ENCODE measurements at regions not wholly inside any gene's neighbourhood (a gene's known extent, or its start where the extent isn't known, plus 50 kb on each side); places are given as distances from the start of the nearest gene placed in this dataset.

DNA sequence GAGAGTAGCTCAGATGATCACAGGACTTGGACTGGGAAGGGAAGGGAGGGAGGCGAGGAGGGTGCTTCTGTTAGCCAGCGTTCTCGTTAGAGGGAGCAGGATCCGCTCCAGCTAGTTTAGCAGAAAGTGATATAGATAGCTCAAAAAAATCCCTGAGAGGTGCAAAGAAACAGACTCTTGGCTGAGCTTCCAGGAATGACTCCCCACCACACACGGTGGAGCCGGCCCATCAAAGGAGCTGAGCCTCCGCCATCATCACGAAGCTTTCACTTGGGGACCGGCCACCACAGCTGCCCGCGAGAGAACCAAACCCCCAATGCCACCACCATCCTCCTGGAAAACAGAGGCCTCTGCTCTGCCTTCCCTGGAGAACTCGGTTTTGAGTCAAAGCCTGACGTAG is 124.6 kb upstream of the BCL2L14 start:
- no peak for DNase-seq (ENCODE audit: extremely low read depth in 1 of 2, low read depth in 1 of 2)

DNA sequence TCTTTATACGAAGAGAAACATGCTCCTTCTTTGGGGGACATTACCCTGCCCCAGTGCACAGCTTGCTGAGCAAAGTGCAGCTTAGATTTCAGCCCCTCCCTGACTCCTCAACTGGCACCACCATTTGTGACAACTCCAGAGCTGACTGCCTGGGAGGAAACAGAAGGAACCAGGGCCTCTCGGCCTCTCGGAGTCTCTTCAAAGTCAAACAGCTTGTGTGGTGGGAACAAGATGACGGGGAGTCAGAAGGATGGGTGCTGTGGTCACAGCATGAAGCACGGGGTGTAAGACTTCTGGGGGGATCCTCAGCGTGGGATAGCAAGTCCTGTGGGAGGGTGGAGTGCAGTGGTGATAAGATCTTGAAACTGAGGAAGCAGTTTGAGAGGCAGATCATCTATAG is 123.5 kb upstream of the BCL2L14 start:
- DNase-seq (ENCODE audit: extremely low read depth in 1 of 2, low read depth in 1 of 2): no peak

DNA sequence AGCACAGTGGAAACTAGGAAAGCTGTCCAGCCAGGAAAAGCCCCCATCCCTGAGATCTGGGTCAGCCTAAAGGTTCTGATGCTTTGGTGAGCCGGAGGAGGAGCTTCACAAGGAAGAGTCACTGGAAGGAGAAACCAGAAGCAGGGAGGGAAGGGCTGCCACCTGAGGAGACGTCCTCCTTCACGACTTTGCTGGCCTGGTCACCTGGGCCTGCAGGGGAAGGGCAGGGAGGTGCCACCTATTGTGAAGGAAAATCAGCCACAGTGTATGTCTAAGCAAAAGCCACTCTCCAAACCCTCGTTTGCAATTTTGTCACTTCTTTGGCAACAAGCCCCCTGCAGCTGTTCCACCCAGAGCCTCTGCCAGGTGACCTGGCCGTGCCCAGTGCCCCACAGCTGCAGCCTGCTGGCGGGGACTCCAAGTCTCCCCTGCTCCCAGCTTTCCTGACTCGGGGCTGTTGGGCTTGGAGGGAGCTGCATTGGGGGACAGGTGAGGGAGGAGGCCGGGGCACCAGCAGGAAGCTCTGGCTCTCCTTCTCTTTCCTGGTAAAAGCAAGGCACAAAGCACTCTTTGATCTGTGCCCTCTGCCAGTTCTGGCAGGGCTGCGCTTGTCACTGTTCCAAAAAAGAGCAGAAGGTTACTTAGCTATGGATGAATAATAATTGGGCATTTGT is 120.9 kb upstream of the BCL2L14 start:
- DNase-seq (ENCODE audit: extremely low read depth in 1 of 2, low read depth in 1 of 2): no peak

DNA sequence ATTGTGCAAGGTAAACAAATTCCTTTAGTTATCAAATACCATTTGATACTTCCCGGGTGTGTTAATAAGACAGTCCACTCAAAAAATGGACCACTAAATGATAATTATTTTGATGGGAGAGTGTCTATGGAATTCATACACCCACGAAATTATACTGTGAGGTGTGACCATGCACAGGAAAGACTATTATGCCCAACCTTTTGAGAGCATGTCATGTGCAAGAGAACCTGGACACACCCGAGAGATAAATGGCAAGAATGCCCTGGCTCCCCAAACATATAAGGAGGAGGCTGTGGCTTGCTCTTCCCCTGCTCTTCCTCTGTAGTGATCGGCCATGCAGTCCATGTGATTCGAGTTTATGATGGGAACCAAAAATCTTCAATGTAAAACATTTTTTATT is 119.5 kb upstream of the BCL2L14 start:
- DNase-seq (ENCODE audit: extremely low read depth in 1 of 2, low read depth in 1 of 2): no peak

DNA sequence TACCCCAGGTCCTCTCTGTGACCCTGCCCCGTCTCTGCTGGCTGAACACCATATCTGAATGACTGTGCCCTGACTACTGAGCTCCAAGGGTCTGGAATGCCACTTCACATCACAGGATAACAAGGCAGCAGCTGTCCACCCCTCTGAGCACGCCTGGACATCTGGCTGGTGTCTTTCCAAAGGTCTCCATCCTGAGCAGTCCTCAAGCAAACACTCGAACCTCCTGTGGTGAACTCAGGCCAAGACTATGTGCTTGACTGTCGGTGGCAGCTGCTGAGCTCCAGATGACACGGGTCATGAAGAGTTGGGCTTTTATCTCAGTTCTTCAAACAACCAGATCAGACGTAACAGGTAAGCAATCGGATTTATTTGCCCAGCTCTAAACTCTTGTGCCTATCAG is 117.2 kb upstream of the BCL2L14 start:
- no peak for DNase-seq (ENCODE audit: extremely low read depth in 1 of 2, low read depth in 1 of 2)

DNA sequence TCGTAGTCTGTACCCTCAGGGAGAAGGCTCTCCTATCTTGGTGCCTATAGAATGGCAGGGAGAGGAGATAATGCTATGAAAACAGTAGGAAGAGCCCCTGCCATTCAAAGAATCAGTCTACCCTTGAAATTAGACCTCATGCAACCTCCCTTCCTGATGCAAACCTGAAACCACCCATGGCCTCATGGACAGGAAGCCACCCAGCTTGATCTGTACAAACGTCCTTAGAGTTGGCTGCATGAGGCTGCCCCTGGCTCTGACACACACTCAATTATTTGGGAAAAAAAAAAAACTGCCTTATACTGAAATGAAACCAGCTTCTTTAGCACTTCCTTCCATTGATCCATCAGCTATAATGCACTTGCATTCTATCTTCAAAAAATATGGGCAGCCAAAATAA is 116.6 kb upstream of the BCL2L14 start:
- no peak for DNase-seq (ENCODE audit: extremely low read depth in 1 of 2, low read depth in 1 of 2)

DNA sequence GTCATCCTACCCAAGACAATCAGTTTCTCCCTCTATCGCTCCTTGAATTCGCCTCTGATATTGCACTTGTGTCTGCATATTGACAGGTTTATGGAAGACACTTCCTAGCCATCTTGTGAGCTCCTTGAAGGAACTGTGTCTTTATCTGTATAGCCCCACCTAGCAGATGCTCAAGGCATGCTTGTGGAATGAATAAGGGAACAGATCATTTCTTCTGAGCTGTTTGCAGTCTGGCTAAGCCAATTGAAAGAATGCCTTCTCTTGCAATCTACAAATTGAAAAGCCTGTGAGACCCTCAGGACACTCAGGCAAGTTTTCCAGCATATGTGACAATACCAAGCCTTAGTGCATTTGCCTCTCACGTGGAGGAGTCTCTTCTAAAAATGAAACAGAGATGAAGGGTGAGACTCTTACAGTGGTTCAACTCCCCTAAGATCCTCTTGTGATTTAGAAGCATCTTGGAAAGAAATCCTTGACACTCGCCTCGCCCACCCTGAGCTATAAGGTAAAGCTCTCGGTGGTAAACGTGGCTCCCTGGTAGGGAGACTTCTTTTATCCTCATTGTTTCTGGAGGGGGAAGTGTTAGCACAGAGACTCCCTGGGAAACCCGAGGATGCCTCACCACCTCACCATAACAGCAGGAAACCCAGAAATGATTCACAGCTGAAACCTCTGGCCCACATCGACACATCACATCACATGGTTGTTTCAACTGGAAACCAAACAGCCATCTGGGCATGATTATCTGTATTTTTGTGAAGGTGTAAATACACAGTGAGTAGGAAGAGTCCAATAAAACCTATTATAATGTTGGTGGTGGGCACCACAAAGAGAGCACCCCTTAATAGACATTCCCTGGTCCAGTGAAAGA is 112.3 kb upstream of the BCL2L14 start:
- no peak for DNase-seq (ENCODE audit: extremely low read depth in 1 of 2, low read depth in 1 of 2)

DNA sequence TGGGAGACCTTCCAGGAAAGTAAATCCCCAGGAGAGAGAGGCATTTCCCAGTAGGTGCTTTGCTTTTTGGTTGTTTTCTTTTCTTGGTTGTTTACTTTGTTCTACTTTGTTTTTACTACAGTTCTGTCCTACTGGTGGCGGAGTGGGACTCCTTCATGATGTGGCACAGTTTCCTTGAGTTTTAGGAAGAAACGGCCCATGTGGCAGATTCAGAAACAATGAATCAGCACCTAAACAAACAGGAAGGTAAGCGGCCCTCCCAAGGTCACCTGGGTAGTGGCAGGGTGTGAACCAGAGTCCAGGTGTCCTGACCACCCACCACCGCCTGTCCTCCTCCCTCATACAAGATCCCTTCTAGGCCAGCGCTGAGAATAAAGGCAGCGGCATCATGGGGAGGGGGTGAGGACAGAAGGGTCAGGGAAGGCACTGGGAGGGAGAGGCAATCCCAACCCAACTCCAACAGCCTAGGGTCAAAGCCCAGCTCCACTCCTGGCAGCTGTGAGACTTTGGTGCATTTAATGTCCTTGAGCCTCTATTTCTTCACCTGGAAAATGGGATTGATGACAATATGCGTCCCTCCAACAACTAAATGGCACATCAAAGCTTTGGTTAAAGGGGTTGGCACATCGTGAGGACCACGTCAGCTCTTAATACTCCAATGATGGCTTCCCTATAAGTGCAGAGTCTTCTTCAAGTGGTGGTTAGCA is 111.5 kb upstream of the BCL2L14 start:
- no peak for DNase-seq (ENCODE audit: extremely low read depth in 1 of 2, low read depth in 1 of 2)

DNA sequence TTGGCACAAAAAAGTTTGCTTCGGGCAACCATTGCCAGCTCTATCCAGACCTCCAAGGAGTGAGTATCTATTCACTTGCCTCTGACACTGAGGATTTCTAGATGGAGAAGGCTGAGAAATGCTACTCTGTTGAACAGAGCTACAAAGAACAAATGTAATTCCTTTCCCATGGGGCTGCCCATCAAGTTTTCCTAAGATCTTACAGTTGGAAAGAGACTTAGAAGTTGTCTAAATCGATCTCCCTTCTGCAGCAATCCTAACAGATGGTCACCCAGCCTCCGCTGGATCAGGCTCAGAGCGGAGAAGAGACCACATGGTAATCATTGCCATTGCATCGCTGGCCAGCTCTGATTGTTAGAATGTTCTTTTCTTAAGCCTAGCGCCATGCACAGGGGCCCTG is 110.1 kb upstream of the BCL2L14 start:
- DNase-seq (ENCODE audit: extremely low read depth in 1 of 2, low read depth in 1 of 2): no peak

DNA sequence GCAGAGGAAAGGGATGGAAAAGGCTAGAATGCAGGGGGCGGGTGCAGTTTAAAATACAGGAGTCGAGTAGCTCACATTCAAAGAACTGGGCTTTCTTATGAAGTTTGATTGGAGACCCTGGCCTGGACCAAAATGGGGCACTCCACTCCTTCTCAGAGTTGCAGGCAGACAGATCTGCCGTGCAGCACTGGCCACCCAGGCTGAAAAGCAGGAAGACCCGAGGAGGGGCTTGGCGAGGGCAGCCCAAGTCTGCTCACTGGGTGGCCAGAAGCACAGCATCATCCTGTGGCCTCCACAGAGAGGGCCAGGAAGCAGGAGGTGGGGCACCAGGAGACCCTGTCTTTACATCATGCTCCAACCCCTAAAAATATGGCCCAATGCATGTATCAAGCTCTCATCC is 109.1 kb upstream of the BCL2L14 start:
- no peak for DNase-seq (ENCODE audit: extremely low read depth in 1 of 2, low read depth in 1 of 2)

DNA sequence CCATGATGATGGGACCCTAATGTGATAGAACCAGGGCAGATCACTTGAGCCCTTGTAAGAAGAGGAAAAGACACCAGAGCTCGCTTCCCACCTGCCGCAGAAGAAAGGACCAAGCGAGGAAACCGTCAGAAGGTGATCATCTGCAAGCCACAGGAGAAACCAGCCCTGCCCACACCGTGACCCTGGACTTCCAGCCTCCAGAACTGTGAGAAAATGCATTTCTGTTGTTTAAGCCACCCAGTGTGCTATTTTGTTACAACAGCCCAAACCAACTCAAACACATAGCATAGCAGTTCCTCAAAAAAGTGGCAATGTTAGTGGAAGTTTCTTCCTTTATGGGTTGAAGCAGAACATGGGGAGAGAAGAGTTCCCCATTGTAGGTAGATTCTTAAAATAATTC is 107.9 kb upstream of the BCL2L14 start:
- DNase-seq (ENCODE audit: extremely low read depth in 1 of 2, low read depth in 1 of 2): no peak

DNA sequence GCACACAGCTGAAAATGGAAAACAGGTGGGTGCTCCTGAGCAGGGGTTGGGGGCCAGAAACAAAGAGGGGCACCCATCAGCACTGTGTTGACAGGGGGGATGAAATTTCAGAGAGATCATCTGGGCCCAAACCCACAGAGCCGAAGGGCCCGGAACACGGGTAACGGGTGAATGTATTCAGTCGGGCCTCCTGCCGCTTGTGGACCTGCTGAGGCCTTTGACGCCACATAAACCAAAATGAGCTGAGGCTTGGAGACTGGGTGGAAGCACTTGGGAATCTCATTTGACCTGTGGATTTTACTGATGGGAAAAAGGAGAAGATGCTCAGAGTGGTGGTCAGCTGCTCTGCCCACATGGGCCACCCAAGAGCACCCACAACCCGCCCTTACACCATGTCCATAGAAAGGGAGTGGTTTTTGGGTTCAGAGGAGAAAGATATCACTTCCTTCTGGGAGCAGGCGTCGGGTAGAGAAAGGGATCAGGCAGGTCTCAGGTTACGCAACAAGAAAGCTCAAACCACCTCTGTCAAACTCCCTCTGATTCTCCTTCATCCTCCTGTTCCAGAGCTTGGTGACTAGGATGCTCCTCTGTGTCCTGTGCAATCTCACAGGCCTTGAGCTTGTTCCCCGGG is 106.8 kb upstream of the BCL2L14 start:
- DNase-seq (ENCODE audit: extremely low read depth in 1 of 2, low read depth in 1 of 2): no peak

DNA sequence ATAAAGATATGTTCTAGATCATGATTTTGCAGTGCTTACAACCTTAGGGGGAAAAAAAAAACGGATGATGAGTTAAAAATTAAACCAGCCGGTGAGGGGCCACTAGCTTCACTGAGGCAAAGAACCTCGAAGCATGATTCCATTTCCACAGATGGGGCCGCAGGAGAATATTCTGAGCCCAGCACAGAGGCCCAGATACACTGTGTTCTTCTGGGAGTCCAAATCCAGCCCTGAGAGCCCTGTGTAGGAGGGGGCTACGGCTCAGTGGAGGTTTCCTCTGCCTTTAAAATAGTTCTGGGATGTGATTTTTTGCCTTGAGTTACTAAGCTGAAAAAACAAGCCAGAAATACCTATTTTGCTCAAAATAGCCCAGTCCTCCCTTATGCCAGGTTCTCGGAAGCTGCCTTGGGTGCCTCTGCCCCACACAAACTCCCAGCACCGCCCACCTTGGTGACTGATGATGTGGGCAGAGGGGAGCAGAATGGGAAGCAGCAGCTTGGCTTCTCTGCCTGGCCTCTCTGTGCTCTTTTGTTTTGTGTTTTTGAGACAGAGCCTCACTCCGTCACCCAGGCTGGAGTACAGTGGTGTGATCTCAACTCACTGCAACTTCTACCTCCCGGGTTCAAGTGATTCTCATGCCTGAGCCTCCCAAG is 105.4 kb upstream of the BCL2L14 start:
- no peak for DNase-seq (ENCODE audit: extremely low read depth in 1 of 2, low read depth in 1 of 2)

DNA sequence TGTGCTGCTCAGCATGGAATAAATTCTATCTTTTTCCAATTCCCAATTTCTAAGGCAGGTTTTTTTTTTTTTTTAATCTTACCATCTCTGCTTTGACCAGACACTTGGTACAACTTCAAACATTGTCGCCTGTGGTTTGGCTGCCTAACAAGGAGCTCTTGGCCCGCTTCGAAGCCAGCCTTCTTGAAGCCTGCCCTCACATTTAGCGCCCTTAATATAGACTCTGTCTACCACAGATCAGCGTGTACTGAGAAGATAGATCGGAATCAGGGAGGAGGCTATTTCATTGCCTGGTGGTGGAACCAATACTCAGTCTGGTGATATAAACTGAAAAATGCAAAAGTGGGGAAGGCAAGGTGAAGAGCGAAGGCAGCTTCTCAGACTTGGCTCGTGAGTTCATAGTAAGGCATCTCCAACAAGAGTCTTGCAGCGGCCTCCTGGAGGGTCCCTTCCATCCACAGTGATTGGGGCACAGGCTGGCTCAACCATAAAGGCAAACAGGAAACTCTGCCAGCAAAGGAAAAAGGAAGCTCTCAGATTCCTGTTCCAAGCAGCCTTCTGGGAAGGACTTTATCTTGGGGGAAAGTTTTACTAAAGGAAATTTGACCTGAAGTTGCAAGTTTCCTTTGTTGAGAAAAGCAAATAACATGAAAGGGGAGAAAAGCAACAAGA is 103.2 kb upstream of the BCL2L14 start:
- DNase-seq (ENCODE audit: extremely low read depth in 1 of 2, low read depth in 1 of 2): no peak

DNA sequence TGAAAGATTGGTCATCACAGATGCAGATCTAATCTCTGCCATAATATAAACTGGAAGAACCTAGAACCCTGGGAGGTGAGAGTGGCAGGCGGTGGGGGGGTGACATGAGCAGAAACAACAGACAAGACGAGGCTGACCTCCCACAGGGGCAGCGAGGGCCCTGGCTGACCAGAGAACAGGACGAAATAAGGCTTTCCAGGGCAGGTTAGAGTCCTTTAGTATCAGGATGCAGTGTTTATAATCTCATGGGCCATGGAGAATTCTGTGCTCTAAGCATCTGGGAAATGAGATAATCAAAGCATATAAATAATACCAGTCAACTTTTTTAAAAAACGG is 102.7 kb upstream of the BCL2L14 start:
- DNase-seq (ENCODE audit: extremely low read depth in 1 of 2, low read depth in 1 of 2): no peak

DNA sequence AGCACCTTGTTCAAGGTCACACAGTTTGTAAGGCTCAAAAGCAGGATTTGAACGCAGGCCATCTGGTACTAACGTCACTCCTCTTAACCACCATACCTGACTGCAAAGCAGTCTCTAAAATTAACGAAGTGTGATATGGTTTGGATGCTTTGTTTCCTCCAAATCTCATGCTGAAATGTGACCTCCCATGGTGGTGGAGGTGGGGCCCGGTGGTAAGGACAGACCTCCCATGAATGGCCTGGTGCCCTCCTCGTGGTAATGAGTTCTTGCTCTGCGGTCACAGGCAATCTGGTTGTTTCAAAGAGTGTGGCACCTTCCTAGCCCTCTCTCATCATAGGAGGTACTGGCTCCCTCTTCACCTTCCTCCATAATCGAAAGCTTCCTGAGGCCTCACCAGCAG is 102.2 kb upstream of the BCL2L14 start:
- DNase-seq (ENCODE audit: extremely low read depth in 1 of 2, low read depth in 1 of 2): no peak

DNA sequence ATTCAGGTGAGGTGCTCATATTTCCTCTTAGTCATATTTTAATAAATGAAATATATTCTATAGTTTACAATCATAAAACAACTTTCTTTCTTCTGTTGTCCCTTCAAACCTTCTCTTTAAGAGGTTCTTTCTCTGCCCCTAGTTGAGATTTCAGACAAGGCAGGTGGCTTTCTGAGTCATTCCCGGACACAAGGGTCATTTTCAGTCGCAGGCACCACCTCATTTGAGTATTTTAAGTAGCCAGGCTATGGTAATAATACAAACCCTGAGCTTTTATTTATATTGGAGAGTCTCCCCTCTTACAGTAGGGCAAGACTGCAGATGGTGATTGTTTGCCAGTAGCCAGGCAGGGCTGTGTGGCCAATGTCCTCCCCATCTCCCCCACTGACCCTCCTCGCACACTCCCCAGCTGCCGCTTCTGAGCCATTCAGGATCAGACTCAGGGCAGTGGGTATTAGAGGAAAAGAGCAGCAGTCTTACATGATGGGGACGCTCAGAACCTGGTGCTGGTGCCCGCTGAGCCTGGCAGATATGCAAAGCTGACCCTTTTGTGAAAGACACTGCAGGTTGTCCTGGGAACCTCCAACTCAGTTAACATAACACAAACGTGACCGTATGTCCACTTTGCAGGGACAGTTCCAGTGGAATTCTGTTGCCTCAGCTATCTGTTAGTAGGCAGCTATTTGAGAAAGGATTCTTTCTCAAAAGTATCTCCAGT is 101.1 kb upstream of the BCL2L14 start:
- DNase-seq (ENCODE audit: extremely low read depth in 1 of 2, low read depth in 1 of 2): no peak

DNA sequence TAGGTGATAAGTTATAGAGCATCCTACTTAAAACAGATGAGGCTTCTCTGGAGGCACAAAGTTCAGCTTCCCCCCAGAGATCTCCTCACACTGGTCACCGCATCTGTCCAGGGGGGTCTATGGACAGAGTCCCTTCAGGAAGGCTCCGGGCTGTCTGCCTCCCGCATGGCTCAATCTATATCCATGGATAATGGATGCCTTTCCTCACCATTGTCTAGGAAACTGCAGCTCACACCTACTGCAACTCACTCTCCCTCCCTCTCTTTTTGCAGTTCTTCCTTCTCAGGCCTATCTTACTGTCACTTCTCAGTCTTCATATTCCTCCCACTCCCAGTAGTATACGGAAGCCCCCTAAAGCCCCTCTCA is 100.6 kb upstream of the BCL2L14 start:
- DNase-seq (ENCODE audit: extremely low read depth in 1 of 2, low read depth in 1 of 2): no peak

DNA sequence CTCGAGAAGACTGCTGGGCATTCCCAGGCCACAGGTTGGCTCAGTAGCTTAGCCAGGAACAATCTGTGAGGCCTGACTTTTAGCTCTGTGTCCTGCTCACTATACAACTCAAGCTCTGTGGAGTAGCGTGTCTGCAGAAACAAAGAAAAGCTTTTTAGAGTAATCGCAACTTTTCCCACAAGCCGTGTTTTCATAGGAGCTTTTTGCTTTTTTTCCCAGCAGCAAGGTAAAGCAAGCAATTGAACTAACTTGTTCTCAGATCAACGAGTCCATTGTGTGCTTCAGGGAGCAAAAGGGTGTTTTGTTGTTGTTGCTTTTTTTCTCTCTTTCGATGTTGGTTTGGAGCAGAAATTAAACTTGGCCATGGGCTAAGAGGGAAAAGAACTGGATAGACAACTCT is 97.3 kb upstream of the BCL2L14 start:
- no peak for DNase-seq (ENCODE audit: extremely low read depth in 1 of 2, low read depth in 1 of 2)

DNA sequence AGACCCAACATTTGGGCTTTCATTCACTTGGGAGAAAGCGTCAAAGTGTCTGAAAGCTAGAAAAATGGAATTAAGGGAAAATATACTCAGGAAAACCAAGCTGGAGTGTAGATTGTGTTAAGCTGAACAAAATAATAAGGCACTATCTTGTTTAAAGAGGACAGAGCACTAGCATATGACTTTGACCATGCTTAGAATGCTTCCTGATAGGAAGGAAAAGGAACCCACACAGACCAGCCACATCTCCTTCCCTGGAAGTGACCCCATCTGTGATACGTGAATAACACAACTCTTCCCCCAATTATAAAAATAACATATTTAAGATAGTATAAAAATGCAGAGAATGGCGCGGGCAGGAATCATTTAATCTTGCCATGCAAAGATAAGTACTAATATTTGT is 94.7 kb upstream of the BCL2L14 start:
- no peak for DNase-seq (ENCODE audit: extremely low read depth in 1 of 2, low read depth in 1 of 2)

Measured in activated CD8-positive, alpha-beta memory T cell treated with anti-CD3 and anti-CD28 coated beads for 1 hour (primary cell).